GM12875 (cell line): ENCODE measurements at regions not wholly inside any gene's neighbourhood (a gene's known extent, or its start where the extent isn't known, plus 50 kb on each side); places are given as distances from the start of the nearest gene placed in this dataset.

Experiments
- H3K4me3 ChIP-seq: one replicate; pipeline ENCODE4 v1.5.1; 2011; ENCODE audit warnings: low read depth, low read length, control low read depth
- CTCF ChIP-seq: IDR thresholded peaks from 2 replicates; pipeline ENCODE4 v1.5.1; 2011; ENCODE audit warnings: low read depth, mild to moderate bottlenecking, control low read depth, inconsistent platforms, low read length, moderate library complexity, borderline replicate concordance; ENCODE audit not compliant: insufficient read depth

DNA sequence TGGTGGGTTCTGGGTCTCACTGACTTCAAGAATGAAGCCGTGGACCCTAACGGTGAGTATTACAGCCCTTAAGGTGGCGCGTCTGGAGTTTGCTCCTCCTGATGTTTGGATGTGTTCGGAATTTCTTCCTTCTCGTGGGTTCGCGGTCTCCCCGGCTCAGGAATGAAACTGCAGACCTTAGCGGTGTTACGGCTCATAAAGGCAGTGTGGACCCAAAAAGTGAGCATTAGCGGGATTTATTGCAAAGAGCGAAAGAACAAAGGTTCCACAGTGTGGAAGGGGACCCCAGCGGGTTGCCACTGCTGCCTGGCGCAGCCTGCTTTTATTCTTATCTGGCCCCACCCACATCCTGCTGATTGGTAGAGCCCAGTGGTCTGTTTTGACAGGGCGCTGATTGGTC, 420.5 kb upstream of the BCHE start:
- no peak for TF ChIP-seq CTCF

DNA sequence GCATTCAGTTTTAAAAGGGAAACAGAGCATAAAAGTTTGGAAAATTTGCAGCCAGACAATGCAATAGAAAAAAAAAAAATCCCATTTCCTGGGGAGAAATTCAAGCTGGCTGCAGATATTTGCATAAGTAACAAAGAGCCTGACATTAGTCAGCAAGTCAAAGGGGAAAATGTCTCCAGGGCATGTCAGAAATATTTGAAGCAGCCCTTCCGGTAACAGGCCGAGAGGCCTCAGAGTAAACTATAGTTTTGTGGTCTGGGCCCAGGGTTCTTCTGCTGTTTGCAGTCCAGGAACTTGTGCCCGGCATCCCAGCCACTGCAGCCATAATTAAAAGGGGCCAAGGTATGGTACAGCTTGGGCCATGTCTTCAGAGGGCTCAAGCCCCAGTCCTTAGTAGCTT, 411.6 kb upstream of the BCHE start:
- no peak overlapping the region for H3K4me3 ChIP-seq
- TF ChIP-seq CTCF = no peak

More for the DNA sequence above, 420.5 kb upstream of the BCHE start:
- H3K4me3 ChIP-seq = no peak overlapping the region

- no peak for TF ChIP-seq CTCF
- no peak overlapping the region for H3K4me3 ChIP-seq
Measured at GRCh38 chr3:166243511-166243910, 406.3 kb upstream of the BCHE start.

- H3K4me3 ChIP-seq = no peak overlapping the region
- no peak for TF ChIP-seq CTCF
Measured at GRCh38 chr3:166223120-166223519, 385.9 kb upstream of the BCHE start.

- no peak overlapping the region for H3K4me3 ChIP-seq
- no peak for TF ChIP-seq CTCF
Measured at GRCh38 chr3:166211451-166211850, 374.2 kb upstream of the BCHE start.

- no peak for TF ChIP-seq CTCF
Measured at GRCh38 chr3:166209701-166210100, 372.5 kb upstream of the BCHE start.

DNA sequence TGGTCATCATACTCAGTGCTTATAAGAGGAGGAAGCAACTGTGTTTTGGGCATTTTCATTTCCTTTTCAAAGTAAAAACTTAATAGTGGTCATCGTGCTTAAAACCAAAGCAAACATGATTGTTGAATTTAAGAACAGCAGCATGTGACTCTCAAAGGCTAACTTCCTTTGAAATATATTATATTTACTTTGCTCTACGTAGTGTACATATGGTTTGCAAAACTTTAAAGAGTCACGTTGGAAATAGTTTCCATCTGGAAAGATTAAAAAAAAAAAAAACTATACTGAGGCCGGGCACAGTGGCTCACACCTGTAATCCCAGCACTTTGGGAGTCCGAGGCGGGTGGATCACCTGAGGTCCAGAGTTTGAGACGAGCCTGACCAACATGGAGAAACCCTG, 367.9 kb upstream of the BCHE start:
- TF ChIP-seq CTCF = no peak
- H3K4me3 ChIP-seq = no peak overlapping the region

More at GRCh38 chr3:166209701-166210100, 372.5 kb upstream of the BCHE start:
- no peak overlapping the region for H3K4me3 ChIP-seq
